Peyer's patch (tissue), 4 donors: ENCODE measurements at regions not wholly inside any gene's neighbourhood (a gene's known extent, or its start where the extent isn't known, plus 50 kb on each side); places are given as distances from the start of the nearest gene placed in this dataset.
A peak's percentile ranks its signal among the peaks of the same experiment; 100 is the strongest.
"Not testable (repeated sequence)": the region's sequence is repeated elsewhere in the genome, so short reads cannot be mapped to it uniquely, and the experiment has no call there.

Experiments used
- DNase-seq, 3 donors: peaks; one replicate each; pipeline ENCODE4 v3.0.0-alpha.2; 2017 to 2019
- H3K27ac ChIP-seq, 4 donors: fragments of 200-600 bp; sonication (generic); one replicate each; pipeline ENCODE4 v1.5.1; 2016 to 2019
- H3K27me3 ChIP-seq, 2 donors: fragments of 200-600 bp; sonication (generic); one replicate each; pipeline ENCODE4 v1.5.1; 2019
- H3K36me3 ChIP-seq, 3 donors: fragments of 200-600 bp; sonication (generic); one replicate each; pipeline ENCODE4 v1.5.1; 2016 to 2019
- H3K4me1 ChIP-seq, 4 donors: fragments of 200-600 bp; sonication (generic); one replicate each; pipeline ENCODE4 v1.5.1; 2016 to 2019
- H3K4me3 ChIP-seq, 4 donors: fragments of 200-600 bp; sonication (generic); 1 replicate in 3 of 4; 2 replicates in 1 of 4; pipeline ENCODE4 v1.5.1; 2016 to 2019; ENCODE audit warnings: mild to moderate bottlenecking in 1 of 4
- H3K9me3 ChIP-seq, 4 donors: fragments of 200-600 bp; sonication (generic); one replicate each; pipeline ENCODE4 v1.5.1; 2016 to 2019; ENCODE audit warnings: mild to moderate bottlenecking in 1 of 4
- CTCF ChIP-seq, 6 experiments: fragments of 450-650 bp in 4 of 6; fragments of 200-600 bp in 2 of 6; sonication (generic) in 1 of 6; IDR thresholded peaks; one replicate each; pipeline ENCODE4 v1.5.1; 2017 to 2019; ENCODE audit warnings: antibody characterized with exemption in 6 of 6, mild to moderate bottlenecking in 3 of 6, moderate library complexity in 1 of 6
- POLR2A ChIP-seq, 2 donors: fragments of 450-650 bp; IDR thresholded peaks; one replicate each; pipeline ENCODE4 v1.5.1; 2017; ENCODE audit warnings: antibody characterized with exemption in 2 of 2, mild to moderate bottlenecking in 2 of 2, moderate library complexity in 2 of 2

GRCh38 chr16:88128556-88128955 is 177.3 kb downstream of the BANP start:
- TF ChIP-seq POLR2A (IDR thresholded peaks at IDR 0.05) (no peak), CTCF (IDR thresholded peaks at IDR 0.05) (no peak)

DNA sequence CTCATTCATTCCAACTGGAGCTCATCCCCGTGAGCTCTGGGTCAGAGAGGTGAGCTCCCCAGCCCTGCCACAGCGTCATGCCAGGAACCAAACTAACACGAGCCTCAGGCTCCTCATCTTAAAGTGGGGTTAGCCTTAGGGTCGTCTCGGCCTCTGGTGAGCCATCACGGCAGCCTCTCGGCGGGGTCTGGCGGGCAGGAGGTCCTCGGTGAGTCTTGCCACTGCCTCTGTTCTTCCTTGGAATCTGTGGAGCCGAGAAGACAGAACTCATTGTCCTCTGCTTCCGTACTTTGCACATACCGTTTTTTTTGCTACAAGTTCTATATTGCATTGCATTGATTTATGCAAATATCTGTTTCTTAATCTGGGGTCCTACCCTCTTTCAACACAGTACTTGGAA is 177.9 kb downstream of the BANP start:
- not testable (repeated sequence) for DNase-seq, H3K4me3 ChIP-seq, H3K4me1 ChIP-seq, H3K27me3 ChIP-seq, H3K27ac ChIP-seq, H3K9me3 ChIP-seq, H3K36me3 ChIP-seq

More at GRCh38 chr16:88128556-88128955, 177.3 kb downstream of the BANP start:
- H3K9me3 ChIP-seq, result no peaks in the 10 kb centered on the region
- H3K4me1 ChIP-seq, result no peaks in the 10 kb centered on the region
- H3K27ac ChIP-seq, result no peak overlapping the region
- H3K36me3 ChIP-seq, result no peaks in the 10 kb centered on the region
- no peak overlapping the region for H3K4me3 ChIP-seq
- no peak for DNase-seq
- H3K27me3 ChIP-seq, result no peaks in the 10 kb centered on the region

DNA sequence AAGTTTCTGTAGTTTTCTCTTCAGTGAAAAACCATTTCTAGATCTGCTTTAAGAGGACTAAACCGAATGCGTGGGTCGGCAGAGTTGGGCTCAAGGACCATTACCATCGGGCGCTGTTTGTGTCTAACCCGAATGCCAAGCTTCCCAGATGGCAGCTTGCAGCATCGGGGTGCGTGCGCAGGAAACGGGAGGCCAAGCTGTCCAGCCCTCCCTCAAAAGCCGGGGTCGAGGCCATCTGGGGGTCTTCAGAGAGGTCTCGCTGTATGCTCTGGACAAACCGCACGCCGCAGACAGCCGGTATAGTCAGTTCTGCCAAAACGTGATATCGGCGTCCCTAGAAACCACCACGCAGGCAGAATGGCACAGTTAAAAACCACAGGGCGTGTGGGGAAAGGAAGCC is 178.8 kb downstream of the BANP start:
- TF ChIP-seq POLR2A (IDR thresholded peaks at IDR 0.05) (no peak), CTCF (IDR thresholded peaks at IDR 0.05) (no peak)
- DNase-seq, result no peak
- H3K4me1 ChIP-seq, result no peaks in the 10 kb centered on the region
- no peak overlapping the region for H3K27ac ChIP-seq
- no peaks in the 10 kb centered on the region for H3K9me3 ChIP-seq
- no peaks in the 10 kb centered on the region for H3K27me3 ChIP-seq
- no peaks in the 10 kb centered on the region for H3K36me3 ChIP-seq
- H3K4me3 ChIP-seq, result no peak overlapping the region

DNA sequence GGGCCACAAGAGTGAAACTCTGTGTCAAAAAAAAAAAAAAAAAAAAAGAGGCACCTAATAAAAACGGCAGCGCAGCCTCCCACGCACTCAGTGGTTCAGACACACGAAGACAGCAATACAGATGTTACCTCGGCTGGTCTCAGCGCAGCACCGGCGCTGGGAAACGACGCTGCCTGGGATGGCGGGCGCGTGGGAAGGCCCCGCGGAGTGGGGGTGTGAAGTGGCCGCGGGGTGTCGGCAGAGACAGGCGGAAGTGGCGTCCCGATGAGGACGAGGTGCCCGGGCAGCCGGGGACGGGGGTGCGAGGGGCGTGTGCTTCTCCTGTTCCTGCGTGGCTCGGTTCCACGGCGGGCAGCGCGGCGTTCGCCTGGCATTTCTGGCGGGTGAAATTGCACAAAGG is 179.4 kb downstream of the BANP start:
- Histone ChIP-seq H3K4me1 (no peaks in the 10 kb centered on the region), H3K36me3 (no peaks in the 10 kb centered on the region), H3K27ac (no peak overlapping the region), H3K9me3 (no peaks in the 10 kb centered on the region), H3K4me3 (no peak overlapping the region), H3K27me3 (no peaks in the 10 kb centered on the region)
- TF ChIP-seq POLR2A (IDR thresholded peaks at IDR 0.05), result no peak
- TF ChIP-seq CTCF (IDR thresholded peaks at IDR 0.05), result no peak
- no peak for DNase-seq

DNA sequence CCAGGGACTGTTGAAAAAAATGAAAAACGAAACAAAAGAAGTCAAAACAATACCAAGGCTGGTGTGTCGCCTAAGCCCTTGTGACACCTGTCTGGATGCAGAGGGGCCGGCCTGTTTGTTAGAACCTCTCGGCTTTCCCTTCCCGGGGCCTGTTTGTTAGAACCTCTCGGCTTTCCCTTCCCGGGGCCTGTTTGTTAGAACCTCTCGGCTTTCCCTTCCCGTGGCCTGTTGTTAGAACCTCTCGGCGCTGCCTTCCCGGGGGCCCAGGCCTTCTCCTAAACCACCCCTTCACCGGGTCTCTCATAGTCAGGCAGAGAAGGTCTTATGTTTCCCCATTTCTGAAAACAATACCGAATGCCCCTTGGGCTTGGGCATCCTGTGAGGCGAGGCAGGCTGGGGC is 180.0 kb downstream of the BANP start:
- H3K4me3 ChIP-seq, result no peak overlapping the region
- H3K4me1 ChIP-seq, result no peaks in the 10 kb centered on the region
- no peaks in the 10 kb centered on the region for H3K27me3 ChIP-seq
- H3K9me3 ChIP-seq, result no peaks in the 10 kb centered on the region
- no peaks in the 10 kb centered on the region for H3K36me3 ChIP-seq
- no peak for DNase-seq
- no peak for TF ChIP-seq POLR2A (IDR thresholded peaks at IDR 0.05)
- TF ChIP-seq CTCF (IDR thresholded peaks at IDR 0.05), result no peak
- no peak overlapping the region for H3K27ac ChIP-seq

GRCh38 chr16:88131966-88132365 is 180.7 kb downstream of the BANP start:
- Histone ChIP-seq H3K27ac (no peak overlapping the region), H3K4me1 (no peaks in the 10 kb centered on the region), H3K4me3 (no peak overlapping the region), H3K27me3 (no peaks in the 10 kb centered on the region), H3K9me3 (no peaks in the 10 kb centered on the region), H3K36me3 (no peaks in the 10 kb centered on the region)
- peak in 1 of 3 donors; percentile 33 for DNase-seq
- TF ChIP-seq POLR2A (IDR thresholded peaks at IDR 0.05) (no peak), CTCF (IDR thresholded peaks at IDR 0.05) (no peak)
